K562 (cell line): ENCODE measurements at regions not wholly inside any gene's neighbourhood (a gene's known extent, or its start where the extent isn't known, plus 50 kb on each side); places are given as distances from the start of the nearest gene placed in this dataset.

Experiments
- ATAC-seq: fragments of 200-7000 bp; cut with Tn5 transposase; 3 replicates; pipeline ENCODE4 v1.9.1; 2020; ENCODE audit warnings: moderate library complexity
- BruUV-seq: library from RNA; stranded (reverse); fragments of 400-500 nt; replicated peaks from 2 replicates; lab custom pipeline; 2021; lab: Mats Ljungman, UMichigan
- CTCF ChIA-PET: fragments of 300-600 bp; formaldehyde crosslinking; extraction: SDS; loops from one replicate; lab custom pipeline; 2021; ENCODE audit warnings: low intra/inter-chr PET ratio; lab: Yijun Ruan, JAX
- POLR2A ChIA-PET: fragments of 300-600, 350-650 bp; sonication (Branson Sonifier 250); formaldehyde crosslinking; extraction: SDS; loops from one replicate; lab custom pipeline; 2021; ENCODE audit warnings: antibody characterized with exemption, inconsistent platforms; lab: Yijun Ruan, JAX
- DNase-seq, 4 experiments: peaks; one replicate each; pipeline versions ENCODE4 v3.0.0 to v3.0.0-alpha.2; 2011 to 2018; ENCODE audit warnings: low spot score in 3 of 4, mixed read lengths in 3 of 4; ENCODE audit errors: extremely low read depth in 1 of 4
- FAIRE-seq: peaks from 2 replicates; lab custom pipeline; 2011; peaks lifted over from hg19 to GRCh38; lab: Jason Lieb, UNC
- H2AFZ ChIP-seq: 2 replicates; pipeline ENCODE4 v1.6.0; 2011; ENCODE audit warnings: low read depth, low read length, control low read depth, inconsistent platforms
- H3K27ac ChIP-seq: fragments of 200-600 bp; 3 replicates; pipeline ENCODE4 v1.8.0; 2011; ENCODE audit warnings: low read depth, mild to moderate bottlenecking, control low read depth, inconsistent platforms, low read length, moderate library complexity, mixed read lengths; ENCODE audit errors: extremely low read depth
- H3K27me3 ChIP-seq, 2 experiments: fragments of 300-600 bp in 1 of 2; 2 replicates in 1 of 2; 3 replicates in 1 of 2; pipeline versions ENCODE4 v1.6.0 to v1.8.0; 2011; ENCODE audit warnings: inconsistent platforms in 2 of 2, low read length in 2 of 2, mild to moderate bottlenecking in 1 of 2, mixed read lengths in 1 of 2, moderate library complexity in 1 of 2; ENCODE audit not compliant: control insufficient read depth in 2 of 2, insufficient read depth in 2 of 2
- H3K36me3 ChIP-seq: fragments of 300-600 bp; 3 replicates; pipeline ENCODE4 v1.8.0; 2011; ENCODE audit warnings: mild to moderate bottlenecking, low read length, inconsistent platforms; ENCODE audit not compliant: control insufficient read depth, insufficient read depth
- H3K4me1 ChIP-seq, 2 experiments: fragments of 200-600 bp in 1 of 2; replicated peaks in 1 of 2; 2 replicates in 1 of 2; 3 replicates in 1 of 2; pipeline versions ENCODE4 v1.5.1 to v1.8.0; 2011; ENCODE audit warnings: inconsistent platforms in 2 of 2, low read length in 2 of 2, mild to moderate bottlenecking in 1 of 2, mixed read lengths in 1 of 2, moderate library complexity in 1 of 2; ENCODE audit not compliant: control insufficient read depth in 2 of 2, insufficient read depth in 2 of 2
- H3K4me2 ChIP-seq: 2 replicates; pipeline ENCODE4 v1.6.1; 2011; ENCODE audit warnings: low read length, control low read depth, inconsistent platforms, mixed read lengths; ENCODE audit not compliant: insufficient read depth
- H3K4me3 ChIP-seq: fragments of 200-600 bp; sonication (generic), shearing (Covaris generic); 2 replicates; pipeline ENCODE4 v1.5.1; 2016; ENCODE audit warnings: control low read depth, inconsistent platforms
- H3K79me2 ChIP-seq: fragments of 200-600 bp; 3 replicates; pipeline ENCODE4 v1.8.0; 2011; ENCODE audit warnings: low read length, inconsistent platforms; ENCODE audit not compliant: control insufficient read depth, insufficient read depth
- H3K9ac ChIP-seq, 2 experiments: 2 replicates each; pipeline versions ENCODE4 v1.6.0 to v1.6.1; 2011; ENCODE audit warnings: low read depth in 2 of 2, low read length in 2 of 2, control low read depth in 1 of 2, inconsistent platforms in 1 of 2, mild to moderate bottlenecking in 1 of 2, mixed read lengths in 1 of 2; ENCODE audit not compliant: insufficient read depth in 1 of 2
- H3K9me1 ChIP-seq: one replicate; pipeline ENCODE4 v1.6.0; 2011; ENCODE audit warnings: inconsistent platforms, mild to moderate bottlenecking, low read length, moderate library complexity; ENCODE audit not compliant: control insufficient read depth, insufficient read depth
- H3K9me3 ChIP-seq: replicated peaks from 2 replicates; pipeline ENCODE4 v1.5.1; 2011; ENCODE audit warnings: low read depth, low read length, inconsistent platforms; ENCODE audit not compliant: control insufficient read depth, insufficient read depth
- H4K20me1 ChIP-seq: replicated peaks from 2 replicates; pipeline ENCODE4 v1.6.1; 2011; ENCODE audit warnings: low read length, inconsistent platforms, mixed read lengths; ENCODE audit not compliant: control insufficient read depth, insufficient read depth
- BCL6 ChIP-seq: fragments of 250-450 bp; sonication (Bioruptor Pico); IDR thresholded peaks from 2 replicates; pipeline ENCODE4 v1.4.0; 2020
- FOXA1 ChIP-seq: fragments of 450-650 bp; IDR thresholded peaks from 2 replicates; pipeline ENCODE4 v1.6.1; 2016; ENCODE audit warnings: mild to moderate bottlenecking, borderline replicate concordance
- ZFX ChIP-seq: sonication (generic); formaldehyde crosslinking; IDR thresholded peaks from 2 replicates; pipeline ENCODE4 v1.8.0; 2022; ENCODE audit warnings: mild to moderate bottlenecking, missing genetic modification reagents, moderate library complexity
- WGBS: fragments of 100-300 bp; shearing (Covaris generic); methylation state at CpG from one replicate; pipeline ENCODE4 v1.1.6; 2016; ENCODE audit warnings: low coverage, mixed read lengths; ENCODE audit not compliant: insufficient coverage; ENCODE audit errors: missing lambda C conversion rate; 5-methylcytosine and 5-hydroxymethylcytosine counted together
- in situ Hi-C: fragments of 300-500 bp; cut with MboI; formaldehyde crosslinking; loops from 4 replicates; pipeline ENCODE4 v1.15.0; 2018; ENCODE audit warnings: inconsistent platforms, mixed read lengths
- intact Hi-C: fragments of 100-400 bp; cut with micrococcal nuclease; formaldehyde crosslinking; loops from 2 replicates; pipeline ENCODE4 v1.14.2; 2022
- TF ChIP-seq, protein P1 (sequence below): fragments of 150-350 bp; IDR thresholded peaks from 2 replicates; pipeline ENCODE4 v1.6.1; 2014; ENCODE audit warnings: low read depth, mild to moderate bottlenecking, low read length, borderline replicate concordance

DNA sequence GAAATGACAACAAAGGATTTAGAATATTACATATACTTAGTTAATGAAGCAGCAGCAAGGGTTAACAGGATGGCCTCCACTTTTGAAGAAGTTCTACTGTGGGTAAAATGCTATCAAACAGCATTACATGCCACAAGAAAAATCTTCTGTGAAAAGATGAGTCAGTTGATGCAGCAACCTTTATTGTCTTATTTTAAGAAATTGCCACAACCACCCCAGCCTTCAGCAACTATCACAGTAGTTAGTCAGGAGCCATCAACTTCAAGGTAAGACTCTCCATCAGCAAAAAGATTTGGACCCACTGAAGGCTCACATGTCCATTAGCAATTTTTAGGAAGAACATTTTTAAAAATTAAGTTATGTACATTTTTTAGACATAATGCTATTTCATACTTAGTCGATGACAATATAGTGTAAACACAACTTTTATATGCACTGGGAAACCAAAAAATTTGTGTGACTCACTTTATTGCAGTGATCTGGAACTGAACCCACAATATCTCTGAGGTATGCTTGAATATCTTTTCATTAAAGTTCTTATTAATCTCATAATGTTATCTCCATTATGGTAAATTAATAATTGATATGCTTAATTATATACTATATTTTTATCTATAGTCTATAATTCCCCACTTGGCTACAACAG is 81.2 kb downstream of the SPCS3 start:
- TF ChIP-seq, protein P1, sequence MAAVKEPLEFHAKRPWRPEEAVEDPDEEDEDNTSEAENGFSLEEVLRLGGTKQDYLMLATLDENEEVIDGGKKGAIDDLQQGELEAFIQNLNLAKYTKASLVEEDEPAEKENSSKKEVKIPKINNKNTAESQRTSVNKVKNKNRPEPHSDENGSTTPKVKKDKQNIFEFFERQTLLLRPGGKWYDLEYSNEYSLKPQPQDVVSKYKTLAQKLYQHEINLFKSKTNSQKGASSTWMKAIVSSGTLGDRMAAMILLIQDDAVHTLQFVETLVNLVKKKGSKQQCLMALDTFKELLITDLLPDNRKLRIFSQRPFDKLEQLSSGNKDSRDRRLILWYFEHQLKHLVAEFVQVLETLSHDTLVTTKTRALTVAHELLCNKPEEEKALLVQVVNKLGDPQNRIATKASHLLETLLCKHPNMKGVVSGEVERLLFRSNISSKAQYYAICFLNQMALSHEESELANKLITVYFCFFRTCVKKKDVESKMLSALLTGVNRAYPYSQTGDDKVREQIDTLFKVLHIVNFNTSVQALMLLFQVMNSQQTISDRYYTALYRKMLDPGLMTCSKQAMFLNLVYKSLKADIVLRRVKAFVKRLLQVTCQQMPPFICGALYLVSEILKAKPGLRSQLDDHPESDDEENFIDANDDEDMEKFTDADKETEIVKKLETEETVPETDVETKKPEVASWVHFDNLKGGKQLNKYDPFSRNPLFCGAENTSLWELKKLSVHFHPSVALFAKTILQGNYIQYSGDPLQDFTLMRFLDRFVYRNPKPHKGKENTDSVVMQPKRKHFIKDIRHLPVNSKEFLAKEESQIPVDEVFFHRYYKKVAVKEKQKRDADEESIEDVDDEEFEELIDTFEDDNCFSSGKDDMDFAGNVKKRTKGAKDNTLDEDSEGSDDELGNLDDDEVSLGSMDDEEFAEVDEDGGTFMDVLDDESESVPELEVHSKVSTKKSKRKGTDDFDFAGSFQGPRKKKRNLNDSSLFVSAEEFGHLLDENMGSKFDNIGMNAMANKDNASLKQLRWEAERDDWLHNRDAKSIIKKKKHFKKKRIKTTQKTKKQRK: no peak
- no peak for TF ChIP-seq BCL6 (CRISPR knock-in tag)
- no peak for TF ChIP-seq FOXA1
- no peak for TF ChIP-seq ZFX
- H3K27me3 ChIP-seq: no peaks in the 10 kb centered on the region
- intact Hi-C loops (no loop called here), in situ Hi-C loops (no loop called here)
- no peak overlapping the region for H3K27ac ChIP-seq
- 0% methylated on average over 1 of the region's 1 CpG for WGBS
- ChIA-PET CTCF (no interaction called here), POLR2A (no interaction called here)
- no peaks in the 10 kb centered on the region for H4K20me1 ChIP-seq
- DNase-seq (no peak), FAIRE-seq (no peak), ATAC-seq (no peak)
- no peaks in the 10 kb centered on the region for H3K36me3 ChIP-seq
- no peak overlapping the region for H3K9ac ChIP-seq
- H3K79me2 ChIP-seq: no peaks in the 10 kb centered on the region
- H3K9me1 ChIP-seq: no peaks in the 10 kb centered on the region
- no peaks in the 10 kb centered on the region for H3K4me1 ChIP-seq
- no peak overlapping the region for H3K4me2 ChIP-seq
- no TSS peak for BruUV-seq
- H3K4me3 ChIP-seq: no peak overlapping the region
- H2AFZ ChIP-seq: no peak overlapping the region
- no peaks in the 10 kb centered on the region for H3K9me3 ChIP-seq
